ENCODE measurements at regions not wholly inside any gene's neighbourhood (a gene's known extent, or its start where the extent isn't known, plus 50 kb on each side); places are given as distances from the start of the nearest gene placed in this dataset.

- DNase-seq (ENCODE audit: low read depth in 1 of 2, low spot score in 1 of 2): no peak
Observed at GRCh38 chr10:111338805-111339204, 262.0 kb downstream of the ADRA2A start.

GRCh38 chr10:111344804-111345203, 268.0 kb downstream of the ADRA2A start:
- no peak for DNase-seq (ENCODE audit: low read depth in 1 of 2, low spot score in 1 of 2)

- DNase-seq (ENCODE audit: low read depth in 1 of 2, low spot score in 1 of 2): no peak
Observed at GRCh38 chr10:111347386-111348013, 270.7 kb downstream of the ADRA2A start.

DNA sequence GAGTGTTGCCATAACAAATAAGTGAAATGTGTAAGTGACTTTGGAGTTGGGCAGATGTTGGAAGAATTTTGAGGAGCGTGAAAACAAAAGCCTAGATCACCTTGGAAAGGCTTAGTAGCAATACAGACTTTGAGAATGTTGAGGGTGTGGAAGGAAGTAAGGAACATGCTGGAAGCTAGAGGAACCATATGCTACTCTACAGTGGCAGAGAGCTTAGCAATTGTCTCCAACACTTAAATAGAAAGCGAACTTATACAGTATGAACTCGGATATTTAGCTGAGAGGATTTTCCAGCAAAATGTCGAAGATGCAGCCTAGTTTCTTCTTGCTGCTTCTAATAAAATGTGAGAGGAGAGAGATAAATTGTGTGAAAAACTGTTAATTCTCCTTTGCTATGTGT, 271.2 kb downstream of the ADRA2A start:
- no peak for DNase-seq (ENCODE audit: low read depth in 1 of 2, low spot score in 1 of 2)

DNA sequence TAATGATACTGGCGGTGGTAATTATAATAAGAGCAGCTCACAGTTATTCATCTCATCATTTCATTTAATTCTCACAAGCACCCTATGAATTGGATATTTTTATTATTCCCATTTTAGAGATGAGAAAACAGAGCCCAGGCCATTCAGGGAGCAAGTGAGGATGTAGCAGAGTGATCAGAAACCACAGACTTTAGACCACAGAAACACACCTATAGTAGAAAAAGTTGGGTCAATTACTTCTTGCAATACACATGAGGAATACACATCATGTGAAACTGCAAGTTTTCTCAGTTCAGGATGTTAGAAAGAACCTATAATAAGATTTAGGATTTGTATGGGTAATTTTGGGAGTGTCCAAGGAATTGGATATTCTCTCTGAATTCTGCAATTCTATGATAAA, 278.0 kb downstream of the ADRA2A start:
- DNase-seq (ENCODE audit: low read depth in 1 of 2, low spot score in 1 of 2): no peak

- no peak for DNase-seq (ENCODE audit: low read depth in 1 of 2, low spot score in 1 of 2)
Observed at GRCh38 chr10:111356571-111356970, 279.7 kb downstream of the ADRA2A start.

GRCh38 chr10:111357859-111358258, 281.0 kb downstream of the ADRA2A start:
- DNase-seq (ENCODE audit: low read depth in 1 of 2, low spot score in 1 of 2): no peak

GRCh38 chr10:111360260-111360925, 283.6 kb downstream of the ADRA2A start:
- DNase-seq (ENCODE audit: low read depth in 1 of 2, low spot score in 1 of 2): no peak

GRCh38 chr10:111367531-111367930, 290.7 kb downstream of the ADRA2A start:
- no peak for DNase-seq (ENCODE audit: low read depth in 1 of 2, low spot score in 1 of 2)

- DNase-seq (ENCODE audit: low read depth in 1 of 2, low spot score in 1 of 2): no peak
Observed at GRCh38 chr10:111370101-111370500, 293.3 kb downstream of the ADRA2A start.

- no peak for DNase-seq (ENCODE audit: low read depth in 1 of 2, low spot score in 1 of 2)
Observed at GRCh38 chr10:111373696-111374095, 296.9 kb downstream of the ADRA2A start.

DNA sequence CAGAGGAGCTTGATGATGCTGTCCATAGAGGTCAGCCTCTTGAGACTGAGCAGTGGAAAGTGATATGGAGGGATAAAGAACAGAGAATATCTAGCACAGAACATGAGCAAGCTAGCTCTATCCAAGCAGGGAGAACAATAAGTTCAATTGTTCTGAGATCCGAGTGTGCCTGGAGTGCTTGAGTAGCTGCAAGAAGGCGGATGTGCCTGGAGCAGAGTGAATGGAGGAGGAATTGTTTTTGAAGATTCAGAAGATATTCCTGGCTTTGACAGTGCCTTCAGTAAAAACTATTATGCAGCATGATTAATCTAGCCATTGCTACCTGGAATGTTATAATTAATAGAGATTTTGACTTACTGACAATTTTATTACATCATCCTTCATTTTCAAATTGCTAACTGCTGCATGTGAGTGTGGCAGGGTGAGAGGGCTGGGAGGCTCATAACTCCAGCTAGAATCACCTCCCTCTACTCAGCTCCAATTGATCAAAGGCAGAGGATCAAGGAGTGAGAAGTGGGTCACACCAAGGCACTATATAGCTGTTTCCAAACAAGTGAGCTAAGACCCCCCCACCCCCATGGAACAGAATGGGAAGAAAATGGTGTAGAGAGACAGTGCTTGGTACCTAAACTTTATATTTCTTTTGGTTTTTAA, 302.8 kb downstream of the ADRA2A start:
- no peak for DNase-seq (ENCODE audit: low read depth in 1 of 2, low spot score in 1 of 2)

GRCh38 chr10:111384556-111384955, 307.7 kb downstream of the ADRA2A start:
- no peak for DNase-seq (ENCODE audit: low read depth in 1 of 2, low spot score in 1 of 2)

- no peak for DNase-seq (ENCODE audit: low read depth in 1 of 2, low spot score in 1 of 2)
Observed at GRCh38 chr10:111390813-111391563, 314.2 kb downstream of the ADRA2A start.

DNA sequence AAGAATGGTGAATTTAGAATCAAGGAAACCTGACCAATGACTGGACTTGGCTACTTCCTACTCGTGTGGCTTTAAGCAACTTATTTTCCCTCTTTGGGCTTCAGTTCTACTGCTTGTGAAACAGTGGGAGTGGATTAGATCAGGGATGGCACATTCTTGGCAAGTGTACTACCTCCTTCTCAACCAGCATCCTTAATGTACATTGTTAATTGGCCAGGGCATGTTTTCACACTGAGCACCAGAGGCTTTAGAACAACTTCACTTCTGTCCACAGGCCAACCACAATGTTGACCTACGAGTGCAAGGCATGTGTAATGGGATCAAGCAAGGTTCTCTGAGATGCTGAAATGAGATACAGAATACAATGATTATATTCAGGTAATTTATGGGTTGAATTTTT, 315.3 kb downstream of the ADRA2A start:
- DNase-seq (ENCODE audit: low read depth in 1 of 2, low spot score in 1 of 2): no peak

DNA sequence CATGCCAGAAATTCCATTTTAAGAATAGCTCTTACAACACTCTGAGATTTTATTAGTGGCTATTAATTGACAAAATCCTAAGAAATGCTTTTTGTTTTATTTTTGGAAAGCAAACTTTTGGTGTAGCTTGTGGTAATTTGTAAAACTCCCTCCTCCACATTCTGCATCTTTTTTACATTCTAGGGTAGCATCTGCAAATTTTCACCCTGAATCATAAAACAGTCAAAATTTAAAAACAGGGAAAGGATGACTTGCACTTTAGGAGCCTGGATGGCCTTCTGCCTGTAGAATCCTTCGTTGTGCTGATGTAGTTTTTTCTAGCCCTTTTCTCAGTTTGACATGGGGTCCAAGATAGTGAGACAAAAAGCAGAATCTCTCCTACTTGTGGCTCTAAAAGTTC, 316.1 kb downstream of the ADRA2A start:
- no peak for DNase-seq (ENCODE audit: low read depth in 1 of 2, low spot score in 1 of 2)

DNA sequence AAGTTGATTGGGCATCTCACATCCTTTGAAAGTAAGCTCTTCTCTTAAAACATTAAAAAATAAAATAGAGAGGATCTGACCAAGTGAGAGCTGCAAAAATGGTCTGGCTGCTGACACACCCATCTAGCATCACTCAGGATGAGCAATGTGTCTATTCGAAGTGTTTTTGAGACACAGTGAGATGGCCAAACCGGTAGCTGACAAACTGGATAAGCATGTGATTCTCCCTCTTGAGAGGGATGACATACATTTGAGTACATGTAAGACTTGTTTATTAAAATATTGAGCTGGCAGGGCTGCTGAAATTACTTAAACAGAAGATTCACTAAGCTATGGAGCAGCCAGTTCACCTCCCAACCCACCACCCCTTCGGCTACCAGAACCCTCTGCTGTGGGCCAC, 333.9 kb downstream of the ADRA2A start:
- no peak for DNase-seq (ENCODE audit: low read depth in 1 of 2, low spot score in 1 of 2)

GRCh38 chr10:111425459-111425858, 348.6 kb downstream of the ADRA2A start:
- DNase-seq (ENCODE audit: low read depth in 1 of 2, low spot score in 1 of 2): no peak

- DNase-seq (ENCODE audit: low read depth in 1 of 2, low spot score in 1 of 2): no peak
Observed at GRCh38 chr10:111429288-111430028, 352.6 kb downstream of the ADRA2A start.

DNA sequence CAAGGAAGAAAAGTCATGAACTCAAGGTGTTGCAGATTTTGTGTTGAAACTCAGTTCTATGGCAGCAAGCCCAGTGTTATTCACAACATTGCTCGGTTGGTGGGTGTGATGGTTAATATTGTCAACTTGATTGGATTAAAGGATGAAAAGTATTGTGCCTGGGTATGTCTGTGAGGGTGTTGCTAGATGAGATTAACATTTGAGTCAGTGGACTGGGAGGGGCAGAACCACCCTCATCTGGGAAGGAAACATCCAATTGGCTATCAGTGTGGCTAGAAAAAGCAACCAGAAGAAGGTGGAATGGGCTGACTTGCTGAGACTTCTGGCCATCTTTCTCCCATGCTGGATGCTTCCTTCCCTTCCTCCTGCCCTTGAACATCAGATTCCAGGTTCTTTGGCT, 353.2 kb downstream of the ADRA2A start:
- no peak for DNase-seq (ENCODE audit: low read depth in 1 of 2, low spot score in 1 of 2)

DNA sequence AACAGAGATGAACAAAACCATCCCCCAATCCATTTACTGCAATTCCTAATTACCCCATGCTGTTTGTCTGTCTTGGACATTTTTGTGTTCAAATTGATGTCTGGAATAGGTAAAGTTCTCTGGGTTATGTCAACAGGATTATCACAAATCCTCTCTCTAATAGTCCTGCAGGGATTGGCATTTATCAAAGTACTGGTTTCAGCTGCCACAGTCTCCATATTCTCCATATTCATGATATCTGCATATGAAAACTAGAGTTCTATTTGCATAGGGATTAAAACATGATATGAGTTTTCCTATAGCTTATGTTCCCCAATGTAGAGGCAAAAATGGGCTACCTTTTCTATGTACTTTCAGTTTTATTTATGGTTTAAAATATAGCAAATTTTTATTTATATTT, 355.8 kb downstream of the ADRA2A start:
- no peak for DNase-seq (ENCODE audit: low read depth in 1 of 2, low spot score in 1 of 2)
